HG03558 (cell line): ENCODE measurements at regions not wholly inside any gene's neighbourhood (a gene's known extent, or its start where the extent isn't known, plus 50 kb on each side); places are given as distances from the start of the nearest gene placed in this dataset.

Experiments
- ATAC-seq: cut with Tn5 transposase; IDR thresholded peaks from one replicate; pipeline ENCODE4 v1.9.1; 2021; ENCODE audit warnings: moderate number of reproducible peaks; ENCODE audit not compliant: unreplicated experiment; ENCODE audit errors: extremely low read depth

GRCh38 chr20:58162986-58163385 is 65.5 kb downstream of the ANKRD60 start:
- no peak for ATAC-seq

- ATAC-seq = no peak
These were observed 67.3 kb downstream of the ANKRD60 start for GRCh38 chr20:58161192-58161591.

GRCh38 chr20:58160451-58161061 is 67.9 kb downstream of the ANKRD60 start:
- ATAC-seq = no peak

- no peak for ATAC-seq
These were observed 73.1 kb downstream of the ANKRD60 start for GRCh38 chr20:58155148-58155925.

- no peak for ATAC-seq
These were observed 74.3 kb downstream of the ANKRD60 start for GRCh38 chr20:58154113-58154512.

GRCh38 chr20:58153121-58153520 is 75.3 kb downstream of the ANKRD60 start:
- no peak for ATAC-seq

- no peak for ATAC-seq
These were observed 77.7 kb downstream of the ANKRD60 start for GRCh38 chr20:58150772-58151171.

- ATAC-seq = no peak
These were observed 78.9 kb downstream of the ANKRD60 start for GRCh38 chr20:58149437-58150091.

- no peak for ATAC-seq
These were observed 79.6 kb downstream of the ANKRD60 start for GRCh38 chr20:58148891-58149290.

- ATAC-seq = no peak
These were observed 80.7 kb downstream of the ANKRD60 start for GRCh38 chr20:58147628-58148370.

- no peak for ATAC-seq
These were observed 81.7 kb downstream of the ANKRD60 start for GRCh38 chr20:58146746-58147140.

- no peak for ATAC-seq
These were observed 82.2 kb downstream of the ANKRD60 start for GRCh38 chr20:58146081-58146745.

GRCh38 chr20:58145506-58146080 is 82.9 kb downstream of the ANKRD60 start:
- no peak for ATAC-seq

GRCh38 chr20:58144096-58144495 is 84.4 kb downstream of the ANKRD60 start:
- no peak for ATAC-seq

GRCh38 chr20:58143531-58143930 is 84.9 kb downstream of the ANKRD60 start:
- no peak for ATAC-seq

- ATAC-seq = no peak
These were observed 85.6 kb downstream of the ANKRD60 start for GRCh38 chr20:58142843-58143185.

GRCh38 chr20:58141971-58142842 is 86.2 kb downstream of the ANKRD60 start:
- no peak for ATAC-seq

GRCh38 chr20:58141496-58141895 is 87.0 kb downstream of the ANKRD60 start:
- no peak for ATAC-seq

- ATAC-seq = no peak
These were observed 87.5 kb downstream of the ANKRD60 start for GRCh38 chr20:58140787-58141425.
